ENCODE measurements at regions not wholly inside any gene's neighbourhood (a gene's known extent, or its start where the extent isn't known, plus 50 kb on each side); places are given as distances from the start of the nearest gene placed in this dataset.

DNA sequence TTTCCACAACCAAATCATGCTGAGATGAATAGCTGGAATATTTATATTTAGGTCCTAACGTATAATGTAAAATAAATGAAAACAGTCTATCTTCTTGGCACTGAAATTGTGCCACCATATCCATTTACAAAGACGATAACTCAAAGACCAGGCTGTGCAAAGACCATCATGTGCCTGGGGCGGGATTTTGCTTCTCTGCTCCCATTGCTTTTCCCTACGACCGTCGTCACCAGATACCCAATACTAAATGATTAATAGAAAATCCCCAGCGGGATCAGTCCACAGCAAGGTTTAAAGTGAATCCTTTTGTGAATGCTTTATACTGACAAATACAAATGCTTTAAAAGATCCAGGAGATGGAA is 194.3 kb upstream of the ARL4C start:
- DNase-seq (ENCODE audit: low spot score in 2 of 2): no peak
- WGBS, 2 donors: 13 to 19% methylated on average over 7 of the region's 7 CpGs
- TF ChIP-seq POLR2A (IDR thresholded peaks at IDR 0.05): no peak
- TF ChIP-seq, protein P1, sequence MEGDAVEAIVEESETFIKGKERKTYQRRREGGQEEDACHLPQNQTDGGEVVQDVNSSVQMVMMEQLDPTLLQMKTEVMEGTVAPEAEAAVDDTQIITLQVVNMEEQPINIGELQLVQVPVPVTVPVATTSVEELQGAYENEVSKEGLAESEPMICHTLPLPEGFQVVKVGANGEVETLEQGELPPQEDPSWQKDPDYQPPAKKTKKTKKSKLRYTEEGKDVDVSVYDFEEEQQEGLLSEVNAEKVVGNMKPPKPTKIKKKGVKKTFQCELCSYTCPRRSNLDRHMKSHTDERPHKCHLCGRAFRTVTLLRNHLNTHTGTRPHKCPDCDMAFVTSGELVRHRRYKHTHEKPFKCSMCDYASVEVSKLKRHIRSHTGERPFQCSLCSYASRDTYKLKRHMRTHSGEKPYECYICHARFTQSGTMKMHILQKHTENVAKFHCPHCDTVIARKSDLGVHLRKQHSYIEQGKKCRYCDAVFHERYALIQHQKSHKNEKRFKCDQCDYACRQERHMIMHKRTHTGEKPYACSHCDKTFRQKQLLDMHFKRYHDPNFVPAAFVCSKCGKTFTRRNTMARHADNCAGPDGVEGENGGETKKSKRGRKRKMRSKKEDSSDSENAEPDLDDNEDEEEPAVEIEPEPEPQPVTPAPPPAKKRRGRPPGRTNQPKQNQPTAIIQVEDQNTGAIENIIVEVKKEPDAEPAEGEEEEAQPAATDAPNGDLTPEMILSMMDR (IDR thresholded peaks at IDR 0.05): no peak
- intact Hi-C loops (cut with DNase I; ENCODE audit: low total_unique reads): no loop called here
- H3K4me3 ChIP-seq (ENCODE audit: low read depth, poor library complexity, severe bottlenecking): no peak overlapping the region

DNA sequence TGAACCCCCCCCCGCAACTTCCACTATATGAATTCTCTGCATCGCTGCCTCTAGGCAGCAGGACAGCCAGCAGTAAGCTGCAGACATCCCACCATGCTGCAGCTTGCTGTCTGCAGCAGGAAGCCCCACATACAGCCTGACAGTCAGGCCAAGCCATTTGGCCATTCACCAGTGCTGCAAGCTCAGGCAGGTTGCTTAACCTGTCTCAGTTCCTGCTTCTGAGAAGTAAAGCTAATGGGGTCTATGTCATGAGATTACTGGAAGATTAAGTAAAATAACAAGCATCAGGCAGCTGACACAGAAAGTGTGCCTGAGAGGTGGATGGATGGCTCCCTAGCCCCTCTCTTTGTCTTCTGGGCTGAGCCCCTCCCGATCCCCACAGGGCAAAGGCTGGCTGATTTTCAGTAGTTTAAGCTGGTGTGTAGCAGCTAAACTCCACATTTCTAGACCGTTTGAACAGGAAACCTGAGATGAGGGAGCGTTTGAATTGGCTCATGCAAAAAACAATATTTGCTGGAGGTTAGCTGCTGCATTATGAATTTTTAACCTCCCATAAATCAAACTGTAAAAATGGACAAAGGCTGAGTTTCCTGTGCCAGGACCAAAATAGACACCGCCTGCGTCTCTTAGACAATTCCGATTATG is 193.8 kb upstream of the ARL4C start:
- TF ChIP-seq, protein P1 (IDR thresholded peaks at IDR 0.05): no peak
- no peak for TF ChIP-seq POLR2A (IDR thresholded peaks at IDR 0.05)
- DNase-seq (ENCODE audit: low spot score in 2 of 2): no peak
- H3K4me3 ChIP-seq (ENCODE audit: low read depth, poor library complexity, severe bottlenecking): no peak overlapping the region
- intact Hi-C loops (cut with DNase I; ENCODE audit: low total_unique reads): no loop called here
- WGBS, 2 donors: 15 to 18% methylated on average over 8 of the region's 8 CpGs

DNA sequence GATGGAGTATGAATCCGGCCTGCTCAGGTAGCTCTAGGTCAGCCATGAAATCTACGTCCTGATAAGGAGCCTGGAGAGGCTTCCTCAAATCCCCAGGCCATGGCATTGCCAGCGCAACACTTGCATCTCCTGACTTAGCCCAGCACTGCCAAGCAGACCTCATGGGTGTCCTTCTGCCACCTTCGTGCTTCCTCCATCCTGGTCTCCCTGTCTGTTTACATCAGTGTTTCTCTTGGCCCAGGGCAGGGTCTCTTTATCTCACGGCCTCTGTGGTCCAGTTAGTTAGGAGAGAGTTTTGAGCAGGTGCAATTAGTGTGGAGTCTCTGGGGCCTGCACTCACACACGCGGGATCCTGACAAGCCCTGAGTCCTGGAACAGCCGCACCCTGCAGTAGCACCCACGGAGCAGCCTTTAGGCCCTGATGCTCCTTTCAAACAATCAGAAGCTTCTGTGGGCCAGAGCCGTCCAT is 193.1 kb upstream of the ARL4C start:
- WGBS, 2 donors: 67 to 78% methylated on average over 10 of the region's 10 CpGs
- intact Hi-C loops (cut with DNase I; ENCODE audit: low total_unique reads): no loop called here
- TF ChIP-seq, protein P1 (IDR thresholded peaks at IDR 0.05): no peak
- no peak for TF ChIP-seq POLR2A (IDR thresholded peaks at IDR 0.05)
- DNase-seq (ENCODE audit: low spot score in 2 of 2): no peak
- H3K4me3 ChIP-seq (ENCODE audit: low read depth, poor library complexity, severe bottlenecking): no peak overlapping the region

DNA sequence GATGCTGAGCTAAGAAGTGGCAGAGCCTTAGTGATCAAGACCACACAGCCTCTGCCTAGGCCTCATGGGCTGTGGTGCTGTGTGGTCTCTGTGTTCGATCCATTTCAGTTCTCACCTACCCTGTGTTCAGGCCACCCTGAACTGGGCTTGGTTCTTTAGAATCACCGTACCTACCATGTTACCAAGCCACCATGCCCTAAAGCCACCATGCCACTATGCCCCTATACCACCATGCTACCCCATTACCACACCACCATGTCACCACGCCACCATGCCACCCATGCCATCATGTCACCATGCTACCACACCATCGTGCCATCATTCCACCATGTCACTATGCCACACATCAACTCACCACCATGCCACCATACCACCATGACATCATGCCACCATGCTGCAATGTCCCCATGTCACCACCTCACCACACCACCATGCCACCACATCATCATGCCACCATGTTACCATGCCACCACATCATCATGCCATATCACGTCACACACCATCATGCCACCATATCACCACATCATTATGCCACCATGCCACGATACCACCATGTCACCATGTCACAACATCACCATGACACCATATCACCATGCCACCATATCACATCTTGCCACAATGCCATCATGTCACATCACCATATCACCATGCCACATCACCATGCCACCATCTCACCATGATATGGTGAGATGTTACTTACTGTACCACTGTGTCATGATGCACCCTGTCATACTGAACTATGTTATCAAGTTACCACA is 191.0 kb upstream of the ARL4C start:
- no peak for DNase-seq (ENCODE audit: low spot score in 2 of 2)
- intact Hi-C loops (cut with DNase I; ENCODE audit: low total_unique reads): no loop called here
- no peak overlapping the region for H3K4me3 ChIP-seq (ENCODE audit: low read depth, poor library complexity, severe bottlenecking)
- no peak for TF ChIP-seq POLR2A (IDR thresholded peaks at IDR 0.05)
- TF ChIP-seq, protein P1 (IDR thresholded peaks at IDR 0.05): peak in 1 of 3 donors; percentile 37
- WGBS, 2 donors: 96 to 99% methylated on average over 6 of the region's 6 CpGs

DNA sequence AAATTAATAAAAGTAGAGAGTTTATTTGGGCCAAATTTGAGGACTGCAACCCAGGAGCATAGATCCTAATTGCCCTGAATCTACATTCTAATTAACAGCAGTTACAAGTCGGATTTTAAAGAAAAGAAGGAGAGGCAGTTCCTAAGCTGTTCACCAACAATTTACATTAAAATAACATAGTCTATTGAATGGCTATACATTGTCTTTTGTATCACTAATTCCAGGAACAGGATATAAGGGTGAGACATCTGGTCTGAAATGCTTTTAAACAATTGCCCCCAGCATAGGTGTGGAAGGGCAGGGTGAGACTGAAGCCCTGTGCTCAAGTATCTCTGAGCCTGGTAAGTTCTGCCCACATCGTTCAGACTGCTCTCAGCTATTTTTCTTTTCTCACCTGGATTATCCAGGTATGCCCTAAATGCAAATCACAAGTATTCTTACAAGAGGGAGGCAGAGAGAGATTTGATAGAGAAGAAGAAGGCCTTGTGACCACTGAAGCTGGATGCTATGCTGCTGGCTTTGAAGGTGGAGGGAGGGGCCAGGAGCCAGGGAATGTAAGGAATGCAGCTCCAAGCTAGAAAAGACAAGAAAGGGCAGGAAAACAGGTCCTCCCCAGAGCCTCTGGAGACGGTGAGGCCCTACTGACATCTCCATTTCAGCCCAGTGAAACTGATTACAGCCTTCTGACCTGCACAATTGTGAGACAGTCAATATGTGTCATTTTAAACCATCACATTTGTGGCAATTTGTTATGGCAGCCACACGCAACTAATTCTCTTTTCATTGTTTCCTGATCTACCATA is 189.4 kb upstream of the ARL4C start:
- intact Hi-C loops (cut with DNase I; ENCODE audit: low total_unique reads): no loop called here
- DNase-seq (ENCODE audit: low spot score in 2 of 2): no peak
- no peak overlapping the region for H3K4me3 ChIP-seq (ENCODE audit: low read depth, poor library complexity, severe bottlenecking)
- no peak for TF ChIP-seq POLR2A (IDR thresholded peaks at IDR 0.05)
- TF ChIP-seq, protein P1 (IDR thresholded peaks at IDR 0.05): no peak
- 47 to 52% methylated on average over 4 of the region's 4 CpGs for WGBS, 2 donors

All from lower leg skin (tissue), 4 donors.